ENCODE measurements at regions not wholly inside any gene's neighbourhood (a gene's known extent, or its start where the extent isn't known, plus 50 kb on each side); places are given as distances from the start of the nearest gene placed in this dataset.

- Mint-ChIP-seq H3K36me3 (ENCODE audit: unreplicated experiment) (no peaks in the 10 kb centered on the region), H3K4me1 (ENCODE audit: unreplicated experiment) (no peaks in the 10 kb centered on the region), H3K27me3 (ENCODE audit: unreplicated experiment) (no peaks in the 10 kb centered on the region), H3K27ac (ENCODE audit: unreplicated experiment) (no peak overlapping the region), H3K9me3 (ENCODE audit: unreplicated experiment) (peaks cover 23% of the 10 kb centered on the region), H3K4me3 (ENCODE audit: unreplicated experiment) (no peak overlapping the region)
- no peak for TF ChIP-seq CTCF (IDR thresholded peaks at IDR 0.05)
- DNase-seq (ENCODE audit: extremely low spot score, unreplicated experiment), result no peak
Observed at GRCh38 chr7:145696071-145696470, 420.5 kb upstream of the CNTNAP2 start.

GRCh38 chr7:145692237-145692950 is 424.2 kb upstream of the CNTNAP2 start:
- no peak for TF ChIP-seq CTCF (IDR thresholded peaks at IDR 0.05)
- Mint-ChIP-seq H3K27ac (ENCODE audit: unreplicated experiment) (no peak overlapping the region), H3K4me1 (ENCODE audit: unreplicated experiment) (no peaks in the 10 kb centered on the region), H3K4me3 (ENCODE audit: unreplicated experiment) (no peak overlapping the region), H3K27me3 (ENCODE audit: unreplicated experiment) (no peaks in the 10 kb centered on the region), H3K36me3 (ENCODE audit: unreplicated experiment) (no peaks in the 10 kb centered on the region), H3K9me3 (ENCODE audit: unreplicated experiment) (peaks cover 18% of the 10 kb centered on the region)
- DNase-seq (ENCODE audit: extremely low spot score, unreplicated experiment), result no peak

GRCh38 chr7:145691377-145691914 is 425.2 kb upstream of the CNTNAP2 start:
- no peaks in the 10 kb centered on the region for H3K27me3 Mint-ChIP-seq (ENCODE audit: unreplicated experiment)
- TF ChIP-seq CTCF (IDR thresholded peaks at IDR 0.05), result no peak
- no peak for DNase-seq (ENCODE audit: extremely low spot score, unreplicated experiment)
- no peaks in the 10 kb centered on the region for H3K36me3 Mint-ChIP-seq (ENCODE audit: unreplicated experiment)
- no peak overlapping the region for H3K4me3 Mint-ChIP-seq (ENCODE audit: unreplicated experiment)
- no peaks in the 10 kb centered on the region for H3K4me1 Mint-ChIP-seq (ENCODE audit: unreplicated experiment)
- H3K9me3 Mint-ChIP-seq (ENCODE audit: unreplicated experiment), result peaks cover 16% of the 10 kb centered on the region
- no peak overlapping the region for H3K27ac Mint-ChIP-seq (ENCODE audit: unreplicated experiment)

- DNase-seq (ENCODE audit: extremely low spot score, unreplicated experiment), result no peak
- no peaks in the 10 kb centered on the region for H3K27me3 Mint-ChIP-seq (ENCODE audit: unreplicated experiment)
- H3K4me3 Mint-ChIP-seq (ENCODE audit: unreplicated experiment), result no peak overlapping the region
- H3K4me1 Mint-ChIP-seq (ENCODE audit: unreplicated experiment), result no peaks in the 10 kb centered on the region
- H3K36me3 Mint-ChIP-seq (ENCODE audit: unreplicated experiment), result no peaks in the 10 kb centered on the region
- H3K27ac Mint-ChIP-seq (ENCODE audit: unreplicated experiment), result no peak overlapping the region
- TF ChIP-seq CTCF (IDR thresholded peaks at IDR 0.05), result no peak
- peaks cover 18% of the 10 kb centered on the region for H3K9me3 Mint-ChIP-seq (ENCODE audit: unreplicated experiment)
Observed at GRCh38 chr7:145681646-145682045, 435.0 kb upstream of the CNTNAP2 start.

- no peaks in the 10 kb centered on the region for H3K4me1 Mint-ChIP-seq (ENCODE audit: unreplicated experiment)
- TF ChIP-seq CTCF (IDR thresholded peaks at IDR 0.05), result no peak
Observed at GRCh38 chr7:145681159-145681558, 435.4 kb upstream of the CNTNAP2 start.

More at GRCh38 chr7:145681159-145681558, 435.4 kb upstream of the CNTNAP2 start:
- no peak for DNase-seq (ENCODE audit: extremely low spot score, unreplicated experiment)
- H3K27ac Mint-ChIP-seq (ENCODE audit: unreplicated experiment), result no peak overlapping the region
- H3K4me3 Mint-ChIP-seq (ENCODE audit: unreplicated experiment), result no peak overlapping the region
- peaks cover 13% of the 10 kb centered on the region for H3K9me3 Mint-ChIP-seq (ENCODE audit: unreplicated experiment)
- no peaks in the 10 kb centered on the region for H3K27me3 Mint-ChIP-seq (ENCODE audit: unreplicated experiment)
- no peaks in the 10 kb centered on the region for H3K36me3 Mint-ChIP-seq (ENCODE audit: unreplicated experiment)

Measured in osteocyte (in vitro differentiated cells).